ENCODE measurements at regions not wholly inside any gene's neighbourhood (a gene's known extent, or its start where the extent isn't known, plus 50 kb on each side); places are given as distances from the start of the nearest gene placed in this dataset.

DNA sequence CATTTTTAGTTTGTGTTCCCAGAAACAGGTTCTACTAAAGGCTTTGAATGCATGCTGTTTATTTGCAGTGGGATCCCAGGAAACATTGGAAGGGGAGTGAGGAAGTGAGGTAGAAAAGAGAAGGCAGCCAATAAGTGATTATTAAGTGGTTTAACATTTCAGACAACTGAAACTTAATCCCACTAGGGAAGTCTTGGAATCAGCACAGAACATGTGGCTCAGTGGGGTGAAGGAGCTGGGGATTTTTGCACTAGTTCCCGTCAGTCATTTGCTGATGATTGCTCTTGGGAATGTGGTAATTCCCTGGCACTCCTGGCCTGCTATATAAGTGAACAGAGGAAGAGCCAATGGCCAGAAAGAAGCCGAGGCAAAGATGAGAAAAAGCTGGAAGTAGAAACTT, 1053.0 kb upstream of the IGFBP7 start:
- Histone ChIP-seq H3K27me3 (peaks cover 0 to 3% (median 0%) of the 10 kb centered on the region in 9 donors), H3K4me3 (no peak overlapping the region), H3K4me1 (peaks cover 0 to 5% (median 0%) of the 10 kb centered on the region in 12 donors), H3K9me3 (no peaks in the 10 kb centered on the region), H3K36me3 (no peaks in the 10 kb centered on the region), H3K27ac (no peak overlapping the region)
- 33 to 58% (median 35%) methylated on average over 2 of the region's 2 CpGs for WGBS, 4 donors
- no peak for TF ChIP-seq POLR2A (IDR thresholded peaks at IDR 0.05)
- TF ChIP-seq, protein P1, sequence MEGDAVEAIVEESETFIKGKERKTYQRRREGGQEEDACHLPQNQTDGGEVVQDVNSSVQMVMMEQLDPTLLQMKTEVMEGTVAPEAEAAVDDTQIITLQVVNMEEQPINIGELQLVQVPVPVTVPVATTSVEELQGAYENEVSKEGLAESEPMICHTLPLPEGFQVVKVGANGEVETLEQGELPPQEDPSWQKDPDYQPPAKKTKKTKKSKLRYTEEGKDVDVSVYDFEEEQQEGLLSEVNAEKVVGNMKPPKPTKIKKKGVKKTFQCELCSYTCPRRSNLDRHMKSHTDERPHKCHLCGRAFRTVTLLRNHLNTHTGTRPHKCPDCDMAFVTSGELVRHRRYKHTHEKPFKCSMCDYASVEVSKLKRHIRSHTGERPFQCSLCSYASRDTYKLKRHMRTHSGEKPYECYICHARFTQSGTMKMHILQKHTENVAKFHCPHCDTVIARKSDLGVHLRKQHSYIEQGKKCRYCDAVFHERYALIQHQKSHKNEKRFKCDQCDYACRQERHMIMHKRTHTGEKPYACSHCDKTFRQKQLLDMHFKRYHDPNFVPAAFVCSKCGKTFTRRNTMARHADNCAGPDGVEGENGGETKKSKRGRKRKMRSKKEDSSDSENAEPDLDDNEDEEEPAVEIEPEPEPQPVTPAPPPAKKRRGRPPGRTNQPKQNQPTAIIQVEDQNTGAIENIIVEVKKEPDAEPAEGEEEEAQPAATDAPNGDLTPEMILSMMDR (IDR thresholded peaks at IDR 0.05): no peak
- DNase-seq: peak in 1 of 5 donors; percentile 8
- peak in 3 of 4 donors; percentile 29 to 66 (median 32) for ATAC-seq
- intact Hi-C loops (cut with DNase I): no loop called here

DNA sequence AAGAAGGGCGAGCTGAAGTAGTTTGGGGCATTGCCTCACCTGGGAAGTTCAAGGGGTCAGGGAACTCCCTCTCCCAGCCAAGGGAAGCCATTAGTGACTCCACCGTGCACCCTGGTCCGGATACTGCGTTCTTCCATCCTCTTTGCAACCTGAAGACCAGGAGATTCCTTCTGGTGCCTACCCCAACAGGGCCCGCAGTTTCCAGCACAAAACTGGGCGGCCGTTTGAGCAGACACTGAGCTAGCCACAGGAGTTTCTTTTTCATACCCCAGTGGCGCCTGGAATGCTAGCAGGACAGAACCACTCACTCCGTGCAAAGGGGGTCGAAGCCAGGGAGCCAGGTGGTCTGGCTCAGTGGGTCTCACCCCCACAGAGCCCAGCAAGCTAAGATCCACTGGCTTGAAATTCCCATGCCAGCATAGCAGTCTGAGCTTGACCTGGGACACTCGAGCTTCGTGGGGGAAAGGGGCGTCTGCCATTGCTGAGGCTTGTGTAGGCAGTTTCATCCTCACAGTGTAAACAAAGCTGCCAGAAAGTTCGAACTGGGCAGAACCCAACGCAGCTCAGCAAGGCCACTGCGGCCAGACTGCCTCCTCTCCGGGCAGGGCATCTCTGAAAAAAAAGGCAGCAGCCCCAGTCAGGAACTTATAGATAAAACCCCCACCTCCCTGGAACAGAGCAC, 1039.4 kb upstream of the IGFBP7 start:
- no peak for DNase-seq
- intact Hi-C loops (cut with DNase I): no loop called here
- no peak overlapping the region for H3K27ac ChIP-seq
- TF ChIP-seq, protein P1 (IDR thresholded peaks at IDR 0.05): no peak
- no peak for TF ChIP-seq POLR2A (IDR thresholded peaks at IDR 0.05)
- WGBS, 4 donors: 86 to 88% (median 86%) methylated on average over 13 to 17 of the region's 17 CpGs
- H3K27me3 ChIP-seq: no peaks in the 10 kb centered on the region
- H3K4me3 ChIP-seq: no peak overlapping the region
- H3K9me3 ChIP-seq: peaks cover 0 to 8% (median 0%) of the 10 kb centered on the region in 12 donors
- no peak for ATAC-seq
- H3K4me1 ChIP-seq: no peaks in the 10 kb centered on the region
- no peaks in the 10 kb centered on the region for H3K36me3 ChIP-seq

DNA sequence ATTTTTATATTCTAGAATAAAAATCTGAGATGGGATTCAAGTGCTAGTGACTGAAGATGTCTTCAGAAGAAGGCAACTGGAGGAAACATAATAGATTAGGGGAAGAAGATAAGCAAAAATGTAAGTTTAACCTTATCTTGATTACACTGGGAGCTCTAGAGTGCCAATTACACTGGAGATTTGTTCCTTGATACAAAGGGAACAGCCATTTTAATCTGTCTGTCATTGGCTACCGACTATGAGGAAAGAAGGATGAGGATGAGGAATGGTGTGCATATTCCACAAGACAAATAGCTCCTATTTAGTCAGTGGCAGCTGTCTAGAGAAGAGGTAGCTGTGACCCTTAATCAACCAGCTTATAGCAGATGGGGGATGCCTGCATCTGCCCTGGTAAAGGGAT, 1034.5 kb upstream of the IGFBP7 start:
- Histone ChIP-seq H3K4me1 (no peaks in the 10 kb centered on the region), H3K36me3 (no peaks in the 10 kb centered on the region), H3K9me3 (no peaks in the 10 kb centered on the region), H3K27ac (no peak overlapping the region), H3K4me3 (no peak overlapping the region), H3K27me3 (no peaks in the 10 kb centered on the region)
- WGBS, 4 donors: 65 to 78% (median 67%) methylated on average over 1 of the region's 1 CpG
- ATAC-seq (no peak), DNase-seq (no peak)
- intact Hi-C loops (cut with DNase I): no loop called here
- TF ChIP-seq, protein P1 (IDR thresholded peaks at IDR 0.05): no peak
- no peak for TF ChIP-seq POLR2A (IDR thresholded peaks at IDR 0.05)

DNA sequence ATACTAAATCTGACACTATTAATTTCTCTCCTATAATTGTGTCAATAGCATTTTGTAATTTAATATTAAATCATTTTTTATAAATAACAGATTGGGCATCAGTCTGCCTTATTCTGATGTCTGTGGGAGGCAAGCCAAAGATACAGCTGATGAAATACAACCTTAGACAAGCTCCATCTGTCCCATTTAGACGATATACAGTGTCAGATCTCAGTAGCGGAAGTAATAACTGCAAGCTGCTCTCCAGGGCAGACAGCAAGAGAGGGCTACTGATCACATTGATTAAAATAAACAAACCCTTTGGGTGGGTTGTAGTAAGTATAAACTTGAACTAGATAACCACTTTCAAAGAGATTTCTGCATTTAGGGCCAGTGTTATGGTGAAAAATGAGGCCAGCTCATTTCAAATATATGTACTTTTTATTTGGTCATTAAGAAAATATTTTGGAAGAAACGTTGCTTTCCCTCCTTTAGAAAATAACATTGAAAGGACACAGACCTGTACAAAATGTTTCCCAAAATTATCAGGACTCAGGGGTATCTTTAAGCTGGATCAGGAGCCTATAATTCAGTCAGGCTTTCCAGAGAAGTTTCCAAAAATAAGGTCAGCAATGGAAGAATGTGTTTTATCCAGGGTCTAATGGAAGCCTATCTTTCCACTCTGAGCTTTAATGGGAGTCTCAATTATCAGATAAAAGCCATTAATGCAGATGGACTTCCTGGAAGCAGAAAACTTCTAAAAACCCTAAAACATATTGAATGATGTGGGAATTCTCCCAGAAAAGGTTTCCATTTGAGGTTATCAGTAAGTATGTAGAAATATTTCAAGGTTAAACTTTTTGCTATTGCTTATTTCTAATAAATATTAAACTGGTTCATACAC, 1028.8 kb upstream of the IGFBP7 start:
- WGBS, 4 donors: 50 to 68% (median 57%) methylated on average over 3 of the region's 3 CpGs
- H3K27ac ChIP-seq: peak overlapping the region in 1 of 12 donors; percentile 16
- ATAC-seq: no peak
- intact Hi-C loops (cut with DNase I): no loop called here
- H3K4me1 ChIP-seq: no peaks in the 10 kb centered on the region
- no peak for DNase-seq
- TF ChIP-seq, protein P1 (IDR thresholded peaks at IDR 0.05): no peak
- no peak for TF ChIP-seq POLR2A (IDR thresholded peaks at IDR 0.05)
- no peaks in the 10 kb centered on the region for H3K9me3 ChIP-seq
- H3K27me3 ChIP-seq: no peaks in the 10 kb centered on the region
- no peak overlapping the region for H3K4me3 ChIP-seq
- H3K36me3 ChIP-seq: no peaks in the 10 kb centered on the region

All from heart left ventricle (tissue), 16 donors.